ENCODE measurements at regions not wholly inside any gene's neighbourhood (a gene's known extent, or its start where the extent isn't known, plus 50 kb on each side); places are given as distances from the start of the nearest gene placed in this dataset.

GRCh38 chr2:159849160-159849813 is 51.3 kb upstream of the CD302 start:
- H3K27me3 ChIP-seq (ENCODE audit: control insufficient read depth in 1 of 2, insufficient read depth in 2 of 2, low read length in 1 of 2) = no peaks in the 10 kb centered on the region
- ATAC-seq (ENCODE audit: low FRiP score) = no peak
- H3K4me3 ChIP-seq (ENCODE audit: low read length in 2 of 2) = no peak overlapping the region
- H3K4me1 ChIP-seq (ENCODE audit: control insufficient read depth in 1 of 2, insufficient read depth in 2 of 2, low read length in 2 of 2) = no peaks in the 10 kb centered on the region
- no peaks in the 10 kb centered on the region for H3K9me3 ChIP-seq (ENCODE audit: control insufficient read depth, low read length)
- H3K27ac ChIP-seq (ENCODE audit: low read depth in 1 of 2, low read length in 2 of 2) = no peak overlapping the region
- no peaks in the 10 kb centered on the region for H3K36me3 ChIP-seq (ENCODE audit: control insufficient read depth in 1 of 2, insufficient read depth in 2 of 2, low read length in 1 of 2)
- WGBS, 2 donors = 89 to 95% methylated on average over 3 of the region's 3 CpGs
- DNase-seq = no peak
- intact Hi-C loops (cut with DNase I) = no loop called here

Data from aorta (tissue), 5 donors.